GM13976 (cell line): ENCODE measurements at regions not wholly inside any gene's neighbourhood (a gene's known extent, or its start where the extent isn't known, plus 50 kb on each side); places are given as distances from the start of the nearest gene placed in this dataset.

ENCODE experiments used
- DNase-seq: peaks from one replicate; pipeline ENCODE4 v3.0.0; 2012; ENCODE audit warnings: low spot score
- CTCF ChIP-seq: IDR thresholded peaks from 2 replicates; pipeline ENCODE4 v1.5.1; 2012; ENCODE audit warnings: borderline replicate concordance, mild to moderate bottlenecking; ENCODE audit not compliant: insufficient read depth; ENCODE audit errors: extremely low read depth, missing control alignments, control extremely low read depth
- in situ Hi-C: fragments of 300-500 bp; cut with MboI; formaldehyde crosslinking; loops from one replicate; pipeline ENCODE4 v1.12.0; 2022; ENCODE audit warnings: low sequenced_read_pairs, mixed read lengths, inconsistent platforms; ENCODE audit not compliant: unreplicated experiment

DNA sequence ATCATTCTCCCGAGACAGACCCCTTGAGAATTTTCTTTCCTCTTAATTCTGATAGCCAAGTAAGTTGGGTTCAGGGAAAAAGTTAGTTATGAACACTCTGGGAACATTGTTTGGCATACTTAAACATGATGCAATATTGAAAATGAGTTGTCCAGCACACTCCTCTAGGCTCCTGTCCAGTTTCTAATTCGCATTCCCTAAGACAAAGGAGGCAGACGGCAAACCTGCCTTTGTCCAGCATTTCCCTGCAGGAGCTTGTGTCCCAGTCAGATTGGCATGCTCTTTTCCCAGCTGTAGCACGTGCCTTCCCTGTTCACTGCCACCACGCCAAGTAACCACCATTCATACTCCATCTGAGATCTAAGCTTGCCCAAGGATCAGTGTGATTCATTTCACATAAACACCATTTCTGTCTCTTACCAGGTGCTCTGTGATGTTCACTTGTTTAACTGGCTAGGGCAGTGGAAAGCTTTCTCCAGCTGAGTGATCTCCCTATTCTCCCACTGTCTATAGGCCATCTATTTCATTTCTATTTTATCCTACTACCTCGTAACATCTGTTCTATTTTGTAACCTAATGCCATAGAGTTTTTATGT is 150.0 kb upstream of the EPB41L3 start:
- DNase-seq, result no peak
- no peak for TF ChIP-seq CTCF
- in situ Hi-C loops, result no loop called here

DNA sequence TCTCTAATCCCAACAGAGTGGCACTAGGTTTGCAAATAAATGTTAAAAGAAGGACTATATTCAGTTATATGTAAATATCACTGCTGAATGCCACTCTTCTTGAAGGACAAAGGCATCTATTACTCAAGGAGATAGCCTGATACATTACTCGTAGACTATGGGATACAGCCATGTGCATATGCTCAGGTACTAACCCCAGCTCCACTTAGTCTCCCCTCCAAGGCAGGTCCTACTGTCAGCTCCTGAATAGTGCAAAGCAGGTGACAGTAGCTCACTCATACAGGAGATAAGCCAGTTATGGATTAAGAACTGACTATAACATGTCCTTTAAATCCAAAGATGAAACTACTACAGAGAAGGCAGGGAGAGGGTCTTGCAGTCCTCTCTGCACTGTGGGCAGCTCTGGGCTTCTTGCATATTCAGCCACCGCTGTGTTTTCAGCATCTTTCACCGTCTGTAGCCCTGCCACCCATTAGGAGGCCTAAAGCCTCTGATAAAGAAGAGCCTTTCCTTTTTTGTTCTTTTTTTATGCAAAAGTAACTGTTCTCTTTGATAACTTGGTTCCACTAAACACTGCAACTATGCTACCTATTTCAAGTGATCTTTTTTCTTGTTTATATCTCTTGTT is 135.1 kb upstream of the EPB41L3 start:
- no peak for TF ChIP-seq CTCF
- in situ Hi-C loops, result no loop called here
- no peak for DNase-seq

DNA sequence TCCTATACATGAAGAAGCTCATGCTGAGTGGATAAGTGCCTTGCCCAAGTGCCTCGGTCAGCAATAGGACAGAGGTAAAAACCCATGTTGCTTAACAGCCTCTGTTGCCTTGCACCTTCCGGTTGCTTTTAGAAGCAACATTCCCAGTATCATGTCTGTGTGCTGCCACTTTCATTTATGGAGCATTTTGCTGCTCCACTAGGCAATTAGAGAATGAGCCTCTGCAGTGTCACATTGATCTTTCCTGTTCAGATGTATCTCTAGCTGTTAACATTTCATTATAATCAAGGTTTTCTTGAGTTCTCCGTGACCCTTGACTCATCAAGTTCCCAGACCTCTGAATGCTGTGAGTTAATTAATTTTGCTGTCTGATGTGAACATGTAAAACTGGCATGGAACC is 134.5 kb upstream of the EPB41L3 start:
- TF ChIP-seq CTCF, result no peak
- no peak for DNase-seq
- in situ Hi-C loops, result no loop called here

- in situ Hi-C loops, result no loop called here
Measured at GRCh38 chr18:5673616-5674015, 129.8 kb upstream of the EPB41L3 start.

DNA sequence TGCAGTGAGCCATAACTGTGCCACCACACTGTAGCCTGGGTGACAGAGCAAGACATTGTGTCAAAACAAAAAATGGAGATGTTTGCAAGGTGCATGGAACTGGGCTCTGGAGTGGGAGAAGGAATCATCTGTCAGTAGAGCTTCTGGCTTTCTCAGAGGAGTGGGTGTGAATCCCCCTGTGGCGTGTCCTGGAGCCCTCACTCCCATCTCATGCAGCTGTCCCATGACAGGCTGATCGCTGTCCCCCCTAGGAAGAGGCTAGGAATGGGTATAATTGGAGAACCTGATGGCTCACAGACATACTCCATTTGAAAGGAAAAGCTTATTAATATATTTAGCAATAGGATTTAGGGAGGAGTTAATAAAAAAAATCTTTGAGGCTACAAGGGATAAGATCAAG is 125.8 kb upstream of the EPB41L3 start:
- no peak for DNase-seq
- in situ Hi-C loops, result no loop called here
- TF ChIP-seq CTCF, result no peak

More at GRCh38 chr18:5673616-5674015, 129.8 kb upstream of the EPB41L3 start:
- no peak for TF ChIP-seq CTCF
- DNase-seq, result no peak

DNA sequence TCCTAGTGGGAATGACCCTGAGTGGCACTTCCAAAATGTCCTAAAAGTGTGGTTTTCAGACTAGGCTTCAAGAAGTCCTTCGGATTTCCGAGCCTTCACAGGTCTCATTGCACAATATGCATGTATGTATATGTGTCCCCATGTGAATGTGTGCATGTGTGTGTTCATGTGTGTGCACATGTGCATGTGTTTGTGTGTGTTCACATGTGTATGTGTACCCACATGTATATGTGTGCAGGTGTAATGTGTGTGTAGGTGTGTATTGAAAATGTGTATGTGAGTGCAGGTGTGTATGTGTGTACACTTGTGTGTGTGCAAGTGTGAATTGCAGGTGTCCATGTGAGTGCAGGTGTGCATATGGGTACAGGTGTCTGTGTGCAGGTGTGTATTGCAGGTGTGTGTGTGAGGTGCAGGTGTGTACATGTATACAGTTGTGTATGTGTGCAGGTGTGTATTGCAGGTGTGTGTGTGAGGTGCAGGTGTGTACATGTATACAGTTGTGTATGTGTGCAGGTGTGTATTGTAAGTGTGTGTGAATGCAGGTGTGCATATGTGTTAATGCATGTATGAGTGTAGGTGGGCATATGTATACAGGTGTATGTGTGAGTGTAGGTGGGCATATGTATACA is 124.4 kb upstream of the EPB41L3 start:
- no peak for DNase-seq
- in situ Hi-C loops, result no loop called here
- TF ChIP-seq CTCF, result no peak
